Thoracic aorta (tissue), 2 donors: ENCODE measurements at regions not wholly inside any gene's neighbourhood (a gene's known extent, or its start where the extent isn't known, plus 50 kb on each side); places are given as distances from the start of the nearest gene placed in this dataset.

ENCODE experiments used
- ATAC-seq: fragments of 150-250 bp; one replicate; pipeline ENCODE4 v1.8.0; 2017; ENCODE audit warnings: low read depth; ENCODE audit not compliant: insufficient number of reproducible peaks, low FRiP score
- DNase-seq: peaks from one replicate; pipeline ENCODE4 v3.0.0-alpha.2; 2020; ENCODE audit warnings: low spot score
- H3K27ac ChIP-seq, 2 donors: fragments of 200-600 bp; sonication (generic); 1 replicate in 1 of 2; 2 replicates in 1 of 2; pipeline ENCODE4 v1.5.1; 2016; ENCODE audit warnings: mild to moderate bottlenecking in 2 of 2, moderate library complexity in 2 of 2
- H3K27me3 ChIP-seq: fragments of 200-600 bp; sonication (generic); replicated peaks from 2 replicates; pipeline ENCODE4 v1.6.0; 2016; ENCODE audit warnings: mild to moderate bottlenecking; ENCODE audit not compliant: insufficient read depth
- H3K36me3 ChIP-seq: fragments of 200-600 bp; sonication (generic); one replicate; pipeline ENCODE4 v1.5.1; 2016
- H3K4me1 ChIP-seq, 2 donors: fragments of 200-600 bp; sonication (generic); 1 replicate in 1 of 2; 2 replicates in 1 of 2; pipeline versions ENCODE4 v1.5.1 to v1.6.0; 2016; ENCODE audit warnings: low read depth in 2 of 2, mild to moderate bottlenecking in 1 of 2; ENCODE audit not compliant: control insufficient read depth in 1 of 2
- H3K4me3 ChIP-seq: fragments of 200-600 bp; sonication (generic); 2 replicates; pipeline ENCODE4 v1.5.1; 2016; ENCODE audit warnings: mild to moderate bottlenecking
- H3K9me3 ChIP-seq: fragments of 200-600 bp; sonication (generic); 2 replicates; pipeline ENCODE4 v1.5.1; 2016
- CTCF ChIP-seq: fragments of 200-600 bp; sonication (generic); IDR thresholded peaks from one replicate; pipeline ENCODE4 v1.5.1; 2019; ENCODE audit warnings: antibody characterized with exemption

- no peak for TF ChIP-seq CTCF
- H3K27me3 ChIP-seq: no peaks in the 10 kb centered on the region
- H3K9me3 ChIP-seq: no peaks in the 10 kb centered on the region
- H3K4me1 ChIP-seq: no peaks in the 10 kb centered on the region
- ATAC-seq (no peak), DNase-seq (no peak)
- no peaks in the 10 kb centered on the region for H3K36me3 ChIP-seq
- no peak overlapping the region for H3K27ac ChIP-seq
- no peak overlapping the region for H3K4me3 ChIP-seq
These were observed 246.4 kb upstream of the TRAM1L1 start for GRCh38 chr4:117331817-117332216.

GRCh38 chr4:117334451-117335188 is 249.2 kb upstream of the TRAM1L1 start:
- TF ChIP-seq CTCF: no peak
- no peak for DNase-seq
- no peak for ATAC-seq
- no peak overlapping the region for H3K4me3 ChIP-seq
- H3K9me3 ChIP-seq: no peaks in the 10 kb centered on the region
- H3K27ac ChIP-seq: no peak overlapping the region
- H3K27me3 ChIP-seq: no peaks in the 10 kb centered on the region
- no peaks in the 10 kb centered on the region for H3K36me3 ChIP-seq
- H3K4me1 ChIP-seq: no peaks in the 10 kb centered on the region

GRCh38 chr4:117357437-117357836 is 272.1 kb upstream of the TRAM1L1 start:
- H3K36me3 ChIP-seq: no peaks in the 10 kb centered on the region
- no peak overlapping the region for H3K27ac ChIP-seq
- H3K4me1 ChIP-seq: no peaks in the 10 kb centered on the region
- DNase-seq (no peak), ATAC-seq (no peak)
- H3K9me3 ChIP-seq: no peaks in the 10 kb centered on the region
- TF ChIP-seq CTCF: no peak
- H3K4me3 ChIP-seq: no peak overlapping the region
- no peaks in the 10 kb centered on the region for H3K27me3 ChIP-seq

- ATAC-seq: no peak
- H3K27me3 ChIP-seq: no peaks in the 10 kb centered on the region
- no peak for TF ChIP-seq CTCF
These were observed 272.5 kb upstream of the TRAM1L1 start for GRCh38 chr4:117357866-117358265.

DNA sequence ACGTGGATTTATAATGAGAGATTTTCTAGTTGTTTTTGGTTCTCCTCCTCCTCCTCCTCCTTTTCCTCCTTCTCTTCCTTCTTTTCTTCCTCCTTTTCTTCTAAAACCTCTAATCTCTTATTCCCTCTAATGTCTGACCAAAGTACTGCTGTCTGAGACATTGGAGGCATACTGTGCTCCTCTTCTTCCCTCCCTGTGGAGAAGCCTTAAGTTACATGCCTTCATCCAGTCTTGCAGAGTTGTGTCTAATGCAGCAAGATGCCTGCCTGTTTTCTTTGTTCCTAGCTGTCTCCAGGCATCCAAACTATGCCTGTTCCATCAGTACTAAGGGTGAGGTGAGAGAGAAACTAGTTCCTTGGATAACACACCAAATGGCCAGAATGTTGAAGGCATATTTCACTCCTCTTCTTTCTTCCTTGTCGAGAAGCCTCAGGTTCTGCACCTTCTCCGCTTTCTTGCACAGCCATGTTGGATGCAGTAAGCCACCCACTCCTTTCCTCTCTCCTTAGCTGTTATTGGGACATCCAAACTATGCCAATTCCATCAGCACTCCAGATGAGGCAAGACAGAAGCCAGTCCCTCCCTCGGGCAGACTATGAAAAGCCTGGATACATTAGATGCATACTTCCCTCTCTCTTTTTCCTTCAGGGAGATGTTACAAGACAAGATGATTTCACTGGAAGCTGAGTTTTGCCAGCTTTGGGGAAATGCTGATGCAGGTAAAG is 285.7 kb upstream of the TRAM1L1 start:
- no peak overlapping the region for H3K27ac ChIP-seq
- no peaks in the 10 kb centered on the region for H3K36me3 ChIP-seq
- H3K4me1 ChIP-seq: no peaks in the 10 kb centered on the region
- DNase-seq (no peak), ATAC-seq (no peak)
- no peak overlapping the region for H3K4me3 ChIP-seq
- no peaks in the 10 kb centered on the region for H3K27me3 ChIP-seq
- H3K9me3 ChIP-seq: no peaks in the 10 kb centered on the region
- no peak for TF ChIP-seq CTCF

More at GRCh38 chr4:117357866-117358265, 272.5 kb upstream of the TRAM1L1 start:
- no peak overlapping the region for H3K4me3 ChIP-seq
- no peaks in the 10 kb centered on the region for H3K4me1 ChIP-seq
- H3K27ac ChIP-seq: no peak overlapping the region
- H3K9me3 ChIP-seq: no peaks in the 10 kb centered on the region
- no peak for DNase-seq
- no peaks in the 10 kb centered on the region for H3K36me3 ChIP-seq
